NT2/D1 (cell line): ENCODE measurements at regions not wholly inside any gene's neighbourhood (a gene's known extent, or its start where the extent isn't known, plus 50 kb on each side); places are given as distances from the start of the nearest gene placed in this dataset.

ENCODE experiments used
- SUZ12 ChIP-seq: IDR thresholded peaks from 2 replicates; pipeline ENCODE4 v1.6.1; 2011; ENCODE audit not compliant: insufficient read length, insufficient read depth; ENCODE audit errors: extremely low read depth
- YY1 ChIP-seq: IDR thresholded peaks from 2 replicates; pipeline ENCODE4 v1.6.1; 2011; ENCODE audit not compliant: insufficient read length, insufficient read depth
- ZNF274 ChIP-seq: IDR thresholded peaks from 2 replicates; pipeline ENCODE4 v1.6.1; 2011; ENCODE audit warnings: mild to moderate bottlenecking, low read depth, low read length

- TF ChIP-seq YY1 (no peak), ZNF274 (no peak), SUZ12 (no peak)
Observed at GRCh38 chr5:63286724-63287123, 675.5 kb downstream of the HTR1A start.
